ENCODE measurements at regions not wholly inside any gene's neighbourhood (a gene's known extent, or its start where the extent isn't known, plus 50 kb on each side); places are given as distances from the start of the nearest gene placed in this dataset.

- no peak overlapping the region for H3K4me3 ChIP-seq (ENCODE audit: low read depth, low read length)
- no peak for TF ChIP-seq CTCF (IDR thresholded peaks at IDR 0.05; ENCODE audit: low read depth, low read length)
Observed at GRCh38 chr2:76415821-76416220, 705.1 kb upstream of the GCFC2 start.

- H3K4me3 ChIP-seq (ENCODE audit: low read depth, low read length), result no peak overlapping the region
- no peak for TF ChIP-seq CTCF (IDR thresholded peaks at IDR 0.05; ENCODE audit: low read depth, low read length)
Observed at GRCh38 chr2:76413436-76413835, 702.7 kb upstream of the GCFC2 start.

GRCh38 chr2:76406134-76406855 is 695.6 kb upstream of the GCFC2 start:
- TF ChIP-seq CTCF (IDR thresholded peaks at IDR 0.05; ENCODE audit: low read depth, low read length), result no peak
- no peak overlapping the region for H3K4me3 ChIP-seq (ENCODE audit: low read depth, low read length)

GRCh38 chr2:76393356-76393755 is 682.6 kb upstream of the GCFC2 start:
- no peak for TF ChIP-seq CTCF (IDR thresholded peaks at IDR 0.05; ENCODE audit: low read depth, low read length)
- no peak overlapping the region for H3K4me3 ChIP-seq (ENCODE audit: low read depth, low read length)

GRCh38 chr2:76391678-76392077 is 681.0 kb upstream of the GCFC2 start:
- TF ChIP-seq CTCF (IDR thresholded peaks at IDR 0.05; ENCODE audit: low read depth, low read length), result no peak
- H3K4me3 ChIP-seq (ENCODE audit: low read depth, low read length), result no peak overlapping the region

GRCh38 chr2:76387294-76387693 is 676.6 kb upstream of the GCFC2 start:
- H3K4me3 ChIP-seq (ENCODE audit: low read depth, low read length), result no peak overlapping the region
- TF ChIP-seq CTCF (IDR thresholded peaks at IDR 0.05; ENCODE audit: low read depth, low read length), result no peak

- no peak overlapping the region for H3K4me3 ChIP-seq (ENCODE audit: low read depth, low read length)
- TF ChIP-seq CTCF (IDR thresholded peaks at IDR 0.05; ENCODE audit: low read depth, low read length), result no peak
Observed at GRCh38 chr2:76385943-76386342, 675.2 kb upstream of the GCFC2 start.

Data from WI38 (cell line).